GM12892 (cell line): ENCODE measurements at regions not wholly inside any gene's neighbourhood (a gene's known extent, or its start where the extent isn't known, plus 50 kb on each side); places are given as distances from the start of the nearest gene placed in this dataset.

Source experiments
- POLR2A ChIP-seq: IDR thresholded peaks from 2 replicates; pipeline ENCODE4 v1.6.1; 2011; ENCODE audit warnings: low read depth, low read length, control low read depth
- POLR2AphosphoS5 ChIP-seq: IDR thresholded peaks from 2 replicates; pipeline ENCODE4 v1.6.1; 2011; ENCODE audit warnings: low read depth, low read length, control low read depth
- TAF1 ChIP-seq: IDR thresholded peaks from 2 replicates; pipeline ENCODE4 v1.6.1; 2011; ENCODE audit warnings: low read depth, mild to moderate bottlenecking, control low read depth, low read length, borderline replicate concordance

DNA sequence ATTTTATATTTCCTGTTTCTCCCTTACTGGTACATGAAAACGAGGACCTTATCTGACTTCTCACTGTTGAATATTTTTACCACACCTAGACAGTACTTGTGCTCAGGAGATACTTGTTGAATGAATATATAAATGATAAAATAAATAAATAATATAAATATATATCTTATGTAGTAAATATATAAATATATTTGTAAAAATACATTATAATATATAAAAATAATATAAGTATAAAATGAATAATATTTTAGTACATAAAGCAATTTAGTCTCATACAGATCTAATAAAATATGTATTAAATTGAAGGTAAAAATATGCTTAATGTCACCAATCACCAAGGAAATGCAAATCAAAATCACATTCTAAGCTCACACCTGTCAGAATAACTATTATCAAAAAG is 360.6 kb downstream of the EFNA5 start:
- no peak for TF ChIP-seq POLR2A
- no peak for TF ChIP-seq POLR2AphosphoS5
- TF ChIP-seq TAF1: no peak
